Lung microvascular endothelial cell (primary cell): ENCODE measurements at regions not wholly inside any gene's neighbourhood (a gene's known extent, or its start where the extent isn't known, plus 50 kb on each side); places are given as distances from the start of the nearest gene placed in this dataset.
A peak's percentile ranks its signal among the peaks of the same experiment; 100 is the strongest.

Experiments
- DNase-seq, 2 donors: peaks; one replicate each; pipeline versions ENCODE4 v3.0.0 to v3.0.0-alpha.2; 2010; ENCODE audit warnings: low read depth in 2 of 2

GRCh38 chr11:110022548-110022947, 70.6 kb upstream of the ZC3H12C start:
- no peak for DNase-seq

- no peak for DNase-seq
These were observed 69.5 kb upstream of the ZC3H12C start for GRCh38 chr11:110023711-110024110.

- DNase-seq = peak in 1 of 2 donors; percentile 5
These were observed 66.2 kb upstream of the ZC3H12C start for GRCh38 chr11:110026858-110027626.

GRCh38 chr11:110027627-110028371, 65.4 kb upstream of the ZC3H12C start:
- no peak for DNase-seq

GRCh38 chr11:110028921-110029320, 64.3 kb upstream of the ZC3H12C start:
- peak; percentile 12 to 46 for DNase-seq

GRCh38 chr11:110029714-110030113, 63.5 kb upstream of the ZC3H12C start:
- DNase-seq = peak; percentile 71 to 87

- DNase-seq = no peak
These were observed 62.0 kb upstream of the ZC3H12C start for GRCh38 chr11:110031171-110031570.

- no peak for DNase-seq
These were observed 60.9 kb upstream of the ZC3H12C start for GRCh38 chr11:110032259-110032658.

GRCh38 chr11:110032957-110033570, 60.1 kb upstream of the ZC3H12C start:
- no peak for DNase-seq

GRCh38 chr11:110034806-110035205, 58.4 kb upstream of the ZC3H12C start:
- DNase-seq = no peak

GRCh38 chr11:110035357-110035756, 57.8 kb upstream of the ZC3H12C start:
- no peak for DNase-seq

GRCh38 chr11:110038201-110038600, 55.0 kb upstream of the ZC3H12C start:
- DNase-seq = no peak
